Nephron progenitor cell (in vitro differentiated cells): ENCODE measurements at regions not wholly inside any gene's neighbourhood (a gene's known extent, or its start where the extent isn't known, plus 50 kb on each side); places are given as distances from the start of the nearest gene placed in this dataset.

Experiments
- DNase-seq: peaks from one replicate; pipeline ENCODE4 v3.0.0; 2021
- H3K27ac Mint-ChIP-seq: 2 replicates; pipeline ENCODE4 v1.8.0; 2021; ENCODE audit warnings: mild to moderate bottlenecking, moderate library complexity, mixed read lengths
- H3K27me3 Mint-ChIP-seq: 2 replicates; pipeline ENCODE4 v1.8.0; 2021; ENCODE audit warnings: mild to moderate bottlenecking, low read depth, mixed read lengths; ENCODE audit not compliant: poor library complexity
- H3K36me3 Mint-ChIP-seq: 2 replicates; pipeline ENCODE4 v1.8.0; 2021; ENCODE audit warnings: low read depth, mixed read lengths
- H3K4me1 Mint-ChIP-seq: 2 replicates; pipeline ENCODE4 v1.8.0; 2021; ENCODE audit warnings: mixed read lengths
- H3K4me3 Mint-ChIP-seq: 2 replicates; pipeline ENCODE4 v1.8.0; 2021; ENCODE audit warnings: mild to moderate bottlenecking, moderate library complexity, mixed read lengths
- H3K9me3 Mint-ChIP-seq: 2 replicates; pipeline ENCODE4 v1.8.0; 2021; ENCODE audit warnings: mild to moderate bottlenecking, moderate library complexity, mixed read lengths
- TF ChIP-seq, protein P1 (sequence below): fragments of 200-600 bp; sonication (generic); IDR thresholded peaks from 2 replicates; pipeline ENCODE4 v1.5.0; 2021; ENCODE audit warnings: antibody characterized with exemption

- no peaks in the 10 kb centered on the region for H3K9me3 Mint-ChIP-seq
- no peak for DNase-seq
- H3K27me3 Mint-ChIP-seq: no peaks in the 10 kb centered on the region
- TF ChIP-seq, protein P1, sequence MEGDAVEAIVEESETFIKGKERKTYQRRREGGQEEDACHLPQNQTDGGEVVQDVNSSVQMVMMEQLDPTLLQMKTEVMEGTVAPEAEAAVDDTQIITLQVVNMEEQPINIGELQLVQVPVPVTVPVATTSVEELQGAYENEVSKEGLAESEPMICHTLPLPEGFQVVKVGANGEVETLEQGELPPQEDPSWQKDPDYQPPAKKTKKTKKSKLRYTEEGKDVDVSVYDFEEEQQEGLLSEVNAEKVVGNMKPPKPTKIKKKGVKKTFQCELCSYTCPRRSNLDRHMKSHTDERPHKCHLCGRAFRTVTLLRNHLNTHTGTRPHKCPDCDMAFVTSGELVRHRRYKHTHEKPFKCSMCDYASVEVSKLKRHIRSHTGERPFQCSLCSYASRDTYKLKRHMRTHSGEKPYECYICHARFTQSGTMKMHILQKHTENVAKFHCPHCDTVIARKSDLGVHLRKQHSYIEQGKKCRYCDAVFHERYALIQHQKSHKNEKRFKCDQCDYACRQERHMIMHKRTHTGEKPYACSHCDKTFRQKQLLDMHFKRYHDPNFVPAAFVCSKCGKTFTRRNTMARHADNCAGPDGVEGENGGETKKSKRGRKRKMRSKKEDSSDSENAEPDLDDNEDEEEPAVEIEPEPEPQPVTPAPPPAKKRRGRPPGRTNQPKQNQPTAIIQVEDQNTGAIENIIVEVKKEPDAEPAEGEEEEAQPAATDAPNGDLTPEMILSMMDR: no peak
- no peaks in the 10 kb centered on the region for H3K36me3 Mint-ChIP-seq
- peaks cover 34% of the 10 kb centered on the region for H3K4me1 Mint-ChIP-seq
- no peak overlapping the region for H3K4me3 Mint-ChIP-seq
- H3K27ac Mint-ChIP-seq: no peak overlapping the region
Observed at GRCh38 chr4:180665481-180665880, 1577.7 kb upstream of the TENM3 start.

- Mint-ChIP-seq H3K9me3 (no peaks in the 10 kb centered on the region), H3K4me1 (peaks cover 34% of the 10 kb centered on the region), H3K4me3 (peak overlapping the region; percentile 44), H3K27me3 (no peaks in the 10 kb centered on the region), H3K36me3 (no peaks in the 10 kb centered on the region), H3K27ac (no peak overlapping the region)
- TF ChIP-seq, protein P1: peak; percentile 75
- DNase-seq: peak; percentile 59
Observed at GRCh38 chr4:180665994-180666824, 1577.0 kb upstream of the TENM3 start.

DNA sequence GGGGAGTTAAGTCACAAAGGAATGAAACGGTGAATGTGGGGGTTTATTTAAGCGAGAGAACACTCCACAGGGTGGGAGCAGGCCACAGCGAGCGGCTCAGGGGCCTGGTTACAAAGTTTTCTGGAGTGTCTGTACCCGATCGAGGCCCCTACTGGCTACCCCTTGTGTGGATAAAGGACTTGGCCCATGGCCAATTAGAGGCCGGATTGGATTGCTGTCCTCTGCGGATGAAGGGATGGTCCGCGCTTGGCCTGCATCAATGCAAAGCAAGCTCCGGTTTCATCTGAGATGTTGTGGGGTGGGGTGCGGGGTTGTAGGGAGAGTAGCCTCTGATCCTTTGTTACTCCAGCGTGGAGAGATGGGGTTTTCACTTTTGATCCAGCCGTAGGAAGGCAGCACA, 1574.5 kb upstream of the TENM3 start:
- no peak overlapping the region for H3K4me3 Mint-ChIP-seq
- H3K36me3 Mint-ChIP-seq: no peaks in the 10 kb centered on the region
- H3K4me1 Mint-ChIP-seq: peaks cover 23% of the 10 kb centered on the region
- no peak overlapping the region for H3K27ac Mint-ChIP-seq
- no peak for DNase-seq
- TF ChIP-seq, protein P1: no peak
- H3K27me3 Mint-ChIP-seq: no peaks in the 10 kb centered on the region
- no peaks in the 10 kb centered on the region for H3K9me3 Mint-ChIP-seq

DNA sequence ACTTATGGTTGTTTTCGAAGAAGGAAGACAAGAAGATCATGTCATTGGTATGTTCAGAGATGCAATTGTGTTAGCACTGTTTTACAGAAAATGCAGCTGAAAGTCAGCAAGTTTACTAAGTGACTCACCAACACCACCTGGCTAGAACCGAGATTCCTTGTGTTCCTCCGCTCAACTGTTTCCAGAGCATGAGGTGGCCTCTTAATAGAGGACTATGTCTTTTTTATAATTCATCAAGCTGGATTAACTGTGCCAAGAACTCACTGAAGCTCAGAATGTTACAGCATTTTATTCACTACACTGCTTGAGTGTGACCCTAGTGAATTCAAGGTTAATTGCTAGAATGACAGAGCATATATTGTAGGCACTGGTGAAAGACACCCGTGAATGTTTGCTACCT, 1573.5 kb upstream of the TENM3 start:
- no peaks in the 10 kb centered on the region for H3K9me3 Mint-ChIP-seq
- H3K36me3 Mint-ChIP-seq: no peaks in the 10 kb centered on the region
- no peaks in the 10 kb centered on the region for H3K27me3 Mint-ChIP-seq
- H3K4me3 Mint-ChIP-seq: no peak overlapping the region
- H3K4me1 Mint-ChIP-seq: peaks cover 14% of the 10 kb centered on the region
- DNase-seq: no peak
- TF ChIP-seq, protein P1: no peak
- no peak overlapping the region for H3K27ac Mint-ChIP-seq

- Mint-ChIP-seq H3K4me3 (no peak overlapping the region), H3K4me1 (peaks cover 13% of the 10 kb centered on the region), H3K36me3 (no peaks in the 10 kb centered on the region), H3K9me3 (no peaks in the 10 kb centered on the region), H3K27ac (no peak overlapping the region), H3K27me3 (no peaks in the 10 kb centered on the region)
- DNase-seq: no peak
- TF ChIP-seq, protein P1: no peak
Observed at GRCh38 chr4:180674619-180675358, 1568.4 kb upstream of the TENM3 start.
